ENCODE measurements at regions not wholly inside any gene's neighbourhood (a gene's known extent, or its start where the extent isn't known, plus 50 kb on each side); places are given as distances from the start of the nearest gene placed in this dataset.

GRCh38 chr5:158423623-158424200 lies 564.8 kb upstream of the CLINT1 start:
- no peak overlapping the region for H3K27ac ChIP-seq
- DNase-seq (ENCODE audit: low read depth, low spot score): no peak
- no peak overlapping the region for H3K4me3 ChIP-seq
- H3K9me3 ChIP-seq (ENCODE audit: low read depth, low read length): no peaks in the 10 kb centered on the region
- TF ChIP-seq EZH2 (IDR thresholded peaks at IDR 0.05) (no peak), FOXP2 (optimal IDR thresholded peaks at IDR 0.05; ENCODE audit: control extremely low read depth, extremely low read length, insufficient read depth) (no peak), POLR2AphosphoS5 (IDR thresholded peaks at IDR 0.05; ENCODE audit: borderline replicate concordance, low read depth, low read length) (no peak)
- H3K9ac ChIP-seq (ENCODE audit: insufficient read length): no peak overlapping the region
- no peaks in the 10 kb centered on the region for H3K36me3 ChIP-seq (ENCODE audit: insufficient read depth, low read length)

DNA sequence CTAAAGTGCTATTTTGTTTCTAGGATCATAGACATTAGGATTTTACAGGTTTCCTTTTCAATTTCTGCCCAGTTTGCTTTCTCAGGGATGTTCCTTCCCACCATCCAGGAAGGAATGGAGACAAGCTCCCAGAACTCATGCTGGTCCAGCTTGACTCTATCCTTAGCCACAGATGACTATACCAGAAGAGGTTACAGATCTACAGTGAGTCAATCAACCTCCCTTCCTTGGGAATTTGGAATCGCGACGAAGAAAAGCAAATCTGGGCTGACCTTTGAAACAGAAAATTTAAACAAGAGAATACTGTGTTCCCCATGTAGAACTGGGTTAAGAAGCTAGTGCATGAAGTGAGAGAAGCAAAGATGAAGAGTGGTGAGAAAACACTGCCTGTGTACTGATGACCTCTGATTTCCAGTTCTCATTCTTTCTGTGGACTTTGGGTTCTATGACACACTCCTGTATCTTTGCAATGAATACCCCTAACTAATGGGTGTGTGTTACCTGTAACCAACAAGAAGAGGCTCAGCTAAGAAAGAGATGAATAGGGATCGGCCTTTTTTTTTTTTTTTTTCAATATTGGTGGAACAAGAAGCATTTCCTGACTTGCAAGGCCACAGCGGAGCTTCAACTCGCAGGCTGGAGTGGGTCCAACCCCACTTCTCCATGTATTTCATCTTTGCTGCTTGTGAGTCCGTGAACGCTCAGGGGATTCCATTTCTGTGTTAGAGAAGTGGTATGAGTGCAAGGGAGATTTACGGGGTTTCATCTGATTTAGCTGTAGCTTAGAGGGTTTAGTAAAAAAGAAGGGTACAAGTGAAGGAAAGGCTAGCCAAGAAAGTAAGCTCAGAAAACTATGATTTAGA lies 563.9 kb upstream of the CLINT1 start:
- Histone ChIP-seq H3K4me3 (no peak overlapping the region), H3K9me3 (ENCODE audit: low read depth, low read length) (no peaks in the 10 kb centered on the region), H3K9ac (ENCODE audit: insufficient read length) (no peak overlapping the region), H3K36me3 (ENCODE audit: insufficient read depth, low read length) (no peaks in the 10 kb centered on the region), H3K27ac (no peak overlapping the region)
- no peak for DNase-seq (ENCODE audit: low read depth, low spot score)
- TF ChIP-seq EZH2 (IDR thresholded peaks at IDR 0.05) (no peak), FOXP2 (optimal IDR thresholded peaks at IDR 0.05; ENCODE audit: control extremely low read depth, extremely low read length, insufficient read depth) (no peak)

DNA sequence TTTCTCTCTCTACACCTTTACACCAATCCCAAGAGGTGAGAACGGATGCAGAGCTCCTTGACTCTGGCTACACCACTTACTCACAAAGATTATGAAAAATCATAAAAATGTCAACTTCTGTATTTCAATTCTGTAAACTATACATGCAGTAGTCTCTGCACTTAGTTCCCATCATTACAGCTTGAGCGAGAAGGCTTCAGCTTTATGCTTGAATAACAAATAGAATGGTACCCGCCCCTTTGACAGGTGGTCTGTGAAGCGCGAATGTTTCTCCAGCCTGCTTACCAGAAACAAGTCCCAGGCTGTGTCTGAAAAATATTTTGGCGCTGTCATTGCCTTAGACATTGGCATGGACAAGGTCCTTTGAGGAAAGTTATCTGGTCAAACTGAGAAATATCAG lies 562.4 kb upstream of the CLINT1 start:
- H3K27ac ChIP-seq: no peak overlapping the region
- no peaks in the 10 kb centered on the region for H3K9me3 ChIP-seq (ENCODE audit: low read depth, low read length)
- TF ChIP-seq EZH2 (IDR thresholded peaks at IDR 0.05) (no peak), POLR2AphosphoS5 (IDR thresholded peaks at IDR 0.05; ENCODE audit: borderline replicate concordance, low read depth, low read length) (no peak), FOXP2 (optimal IDR thresholded peaks at IDR 0.05; ENCODE audit: control extremely low read depth, extremely low read length, insufficient read depth) (no peak)
- no peak overlapping the region for H3K4me3 ChIP-seq
- H3K36me3 ChIP-seq (ENCODE audit: insufficient read depth, low read length): no peaks in the 10 kb centered on the region
- no peak for DNase-seq (ENCODE audit: low read depth, low spot score)
- no peak overlapping the region for H3K9ac ChIP-seq (ENCODE audit: insufficient read length)

DNA sequence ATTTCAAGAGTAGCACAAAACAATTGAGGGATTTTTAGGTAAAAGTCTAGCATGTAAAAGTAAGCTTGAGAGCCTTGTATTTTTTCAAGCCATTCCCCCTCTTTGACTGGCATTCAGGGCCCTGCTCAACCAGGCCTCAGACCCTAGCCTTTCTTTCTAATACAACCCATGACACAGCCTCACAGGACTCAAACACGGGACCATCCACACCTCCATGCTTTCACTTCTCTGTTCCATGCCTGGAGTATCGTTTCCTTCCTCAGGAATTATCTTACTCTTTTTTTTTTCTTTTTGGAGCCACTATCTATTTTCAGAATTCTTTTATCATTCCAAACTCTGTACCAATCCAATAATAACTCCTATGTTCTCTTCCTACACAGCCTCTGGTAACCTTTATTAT lies 560.2 kb upstream of the CLINT1 start:
- no peaks in the 10 kb centered on the region for H3K36me3 ChIP-seq (ENCODE audit: insufficient read depth, low read length)
- DNase-seq (ENCODE audit: low read depth, low spot score): no peak
- no peaks in the 10 kb centered on the region for H3K9me3 ChIP-seq (ENCODE audit: low read depth, low read length)
- H3K4me3 ChIP-seq: no peak overlapping the region
- H3K9ac ChIP-seq (ENCODE audit: insufficient read length): no peak overlapping the region
- H3K27ac ChIP-seq: no peak overlapping the region
- no peak for TF ChIP-seq EZH2 (IDR thresholded peaks at IDR 0.05)

DNA sequence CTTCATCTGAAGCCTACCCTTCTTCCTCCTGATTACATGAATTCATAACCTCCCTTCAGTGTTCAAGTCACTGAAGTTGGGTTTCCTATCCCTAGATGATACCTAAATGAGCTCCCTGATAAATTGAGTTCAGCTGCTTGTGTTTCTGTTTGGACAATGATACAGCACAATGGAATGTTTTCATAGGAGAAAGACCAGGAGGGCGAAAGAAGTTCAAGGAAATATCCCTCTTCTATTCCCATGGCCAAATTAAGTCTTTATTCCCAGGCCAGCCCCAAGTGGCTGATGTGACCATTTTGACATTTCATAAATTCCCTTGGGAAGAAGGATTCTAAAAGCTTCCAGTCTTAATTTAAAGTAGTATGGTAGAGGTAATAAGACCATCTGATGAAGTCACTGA lies 555.8 kb upstream of the CLINT1 start:
- Histone ChIP-seq H3K9me3 (ENCODE audit: low read depth, low read length) (no peaks in the 10 kb centered on the region), H3K27ac (no peak overlapping the region), H3K36me3 (ENCODE audit: insufficient read depth, low read length) (no peaks in the 10 kb centered on the region), H3K9ac (ENCODE audit: insufficient read length) (no peak overlapping the region), H3K4me3 (no peak overlapping the region)
- TF ChIP-seq POLR2AphosphoS5 (IDR thresholded peaks at IDR 0.05; ENCODE audit: borderline replicate concordance, low read depth, low read length): no peak
- no peak for TF ChIP-seq EZH2 (IDR thresholded peaks at IDR 0.05)
- no peak for TF ChIP-seq FOXP2 (optimal IDR thresholded peaks at IDR 0.05; ENCODE audit: control extremely low read depth, extremely low read length, insufficient read depth)
- no peak for DNase-seq (ENCODE audit: low read depth, low spot score)

GRCh38 chr5:158414333-158414762 lies 555.4 kb upstream of the CLINT1 start:
- no peak for DNase-seq (ENCODE audit: low read depth, low spot score)
- Histone ChIP-seq H3K36me3 (ENCODE audit: insufficient read depth, low read length) (no peaks in the 10 kb centered on the region), H3K9me3 (ENCODE audit: low read depth, low read length) (no peaks in the 10 kb centered on the region), H3K4me3 (no peak overlapping the region), H3K27ac (no peak overlapping the region), H3K9ac (ENCODE audit: insufficient read length) (no peak overlapping the region)
- no peak for TF ChIP-seq EZH2 (IDR thresholded peaks at IDR 0.05)
- no peak for TF ChIP-seq FOXP2 (optimal IDR thresholded peaks at IDR 0.05; ENCODE audit: control extremely low read depth, extremely low read length, insufficient read depth)
- no peak for TF ChIP-seq POLR2AphosphoS5 (IDR thresholded peaks at IDR 0.05; ENCODE audit: borderline replicate concordance, low read depth, low read length)

DNA sequence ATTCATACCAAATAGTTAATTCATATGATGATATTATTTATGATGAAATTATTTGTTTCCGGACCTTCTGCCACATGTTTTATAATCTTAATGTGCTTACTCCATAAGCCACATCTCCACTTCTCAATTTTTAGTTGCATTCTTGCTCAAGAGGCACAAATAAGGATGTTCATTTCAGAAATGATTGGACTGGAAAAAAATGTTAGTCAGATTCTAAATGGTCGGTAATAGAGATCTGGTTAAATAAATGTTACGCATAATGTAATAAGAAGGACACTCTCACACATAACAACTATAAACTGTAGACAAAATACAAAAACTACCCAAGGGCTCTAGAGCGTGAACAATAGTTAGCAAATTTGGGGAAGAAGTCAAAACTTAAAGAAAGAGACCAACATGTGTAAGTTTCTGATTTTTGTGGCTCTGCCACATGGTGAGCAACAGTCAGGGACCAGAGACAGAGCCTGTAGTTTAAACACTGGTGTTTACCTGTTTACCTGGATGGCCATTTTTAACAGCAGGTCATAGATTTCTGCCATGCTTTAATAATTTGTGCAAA lies 554.3 kb upstream of the CLINT1 start:
- no peaks in the 10 kb centered on the region for H3K36me3 ChIP-seq (ENCODE audit: insufficient read depth, low read length)
- no peak overlapping the region for H3K9ac ChIP-seq (ENCODE audit: insufficient read length)
- H3K9me3 ChIP-seq (ENCODE audit: low read depth, low read length): no peaks in the 10 kb centered on the region
- no peak overlapping the region for H3K4me3 ChIP-seq
- no peak for TF ChIP-seq POLR2AphosphoS5 (IDR thresholded peaks at IDR 0.05; ENCODE audit: borderline replicate concordance, low read depth, low read length)
- TF ChIP-seq FOXP2 (optimal IDR thresholded peaks at IDR 0.05; ENCODE audit: control extremely low read depth, extremely low read length, insufficient read depth): no peak
- no peak for TF ChIP-seq EZH2 (IDR thresholded peaks at IDR 0.05)
- no peak overlapping the region for H3K27ac ChIP-seq
- DNase-seq (ENCODE audit: low read depth, low spot score): no peak

DNA sequence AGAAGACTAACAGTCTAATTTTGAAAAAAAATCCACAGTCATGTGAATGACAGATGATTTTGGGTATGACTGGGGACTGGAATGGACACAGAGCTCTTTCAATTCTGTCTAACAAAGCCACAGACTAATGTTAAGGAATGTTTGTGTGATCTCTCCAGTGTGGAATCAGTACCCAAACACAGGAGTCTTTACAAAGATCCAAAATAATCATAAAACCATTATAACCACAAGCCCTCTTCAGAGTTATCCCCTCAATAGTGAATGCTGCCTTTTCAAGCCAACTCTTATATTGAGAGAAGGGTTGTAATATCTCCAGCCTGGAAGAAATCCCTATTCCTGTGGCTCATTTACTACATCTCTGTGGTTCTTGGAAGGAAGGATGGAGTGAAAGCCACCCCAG lies 552.0 kb upstream of the CLINT1 start:
- TF ChIP-seq POLR2AphosphoS5 (IDR thresholded peaks at IDR 0.05; ENCODE audit: borderline replicate concordance, low read depth, low read length) (no peak), FOXP2 (optimal IDR thresholded peaks at IDR 0.05; ENCODE audit: control extremely low read depth, extremely low read length, insufficient read depth) (no peak), EZH2 (IDR thresholded peaks at IDR 0.05) (no peak)
- no peak overlapping the region for H3K4me3 ChIP-seq

More for the DNA sequence above, 552.0 kb upstream of the CLINT1 start:
- Histone ChIP-seq H3K9ac (ENCODE audit: insufficient read length) (no peak overlapping the region), H3K27ac (no peak overlapping the region), H3K9me3 (ENCODE audit: low read depth, low read length) (no peaks in the 10 kb centered on the region), H3K36me3 (ENCODE audit: insufficient read depth, low read length) (no peaks in the 10 kb centered on the region)
- DNase-seq (ENCODE audit: low read depth, low spot score): no peak

Data from SK-N-MC (cell line).